CD4-positive, alpha-beta T cell (primary cell): ENCODE measurements at regions not wholly inside any gene's neighbourhood (a gene's known extent, or its start where the extent isn't known, plus 50 kb on each side); places are given as distances from the start of the nearest gene placed in this dataset.

Experiments used
- ATAC-seq: fragments of 200-7000 bp; cut with Tn5 transposase; one replicate; pipeline ENCODE4 v1.10.0; 2022; ENCODE audit warnings: mild to moderate bottlenecking; ENCODE audit not compliant: poor library complexity
- CTCF ChIA-PET: fragments of 350-600 bp; sonication (Branson Sonifier 250); formaldehyde crosslinking; loops from one replicate; lab custom pipeline; 2021; ENCODE audit warnings: antibody characterized with exemption, inconsistent platforms; lab: Charles Lee
- POLR2A ChIA-PET: fragments of 350-600 bp; sonication (Branson Sonifier 250); formaldehyde crosslinking; loops from one replicate; lab custom pipeline; 2021; ENCODE audit warnings: antibody characterized with exemption, inconsistent platforms; lab: Charles Lee
- DNase-seq, 14 experiments: peaks; one replicate each; pipeline ENCODE4 v3.0.0-alpha.2; 2013 to 2020; ENCODE audit warnings: mixed read lengths in 2 of 14
- H3K27ac ChIP-seq, 2 donors: one replicate each; pipeline versions ENCODE4 v1.5.1 to v1.7.0; 2013; ENCODE audit warnings: low read length in 2 of 2, low read depth in 1 of 2, mild to moderate bottlenecking in 1 of 2
- H3K27me3 ChIP-seq, 2 experiments: 1 replicate in 1 of 2; 2 replicates in 1 of 2; pipeline versions ENCODE4 v1.6.1 to v1.7.0; 2013; ENCODE audit warnings: low read length in 2 of 2, control low read depth in 1 of 2, mild to moderate bottlenecking in 1 of 2, moderate library complexity in 1 of 2; ENCODE audit not compliant: insufficient read depth in 2 of 2, control insufficient read depth in 1 of 2
- H3K36me3 ChIP-seq: one replicate; pipeline ENCODE4 v1.6.1; 2013; ENCODE audit warnings: low read length, control low read depth; ENCODE audit not compliant: insufficient read depth
- H3K4me1 ChIP-seq: one replicate; pipeline ENCODE4 v1.6.1; 2013; ENCODE audit warnings: low read length, control low read depth; ENCODE audit not compliant: insufficient read depth
- H3K4me3 ChIP-seq: one replicate; pipeline ENCODE4 v1.5.1; 2013; ENCODE audit warnings: mild to moderate bottlenecking, low read length, moderate library complexity
- H3K9me3 ChIP-seq, 2 experiments: 1 replicate in 1 of 2; 2 replicates in 1 of 2; pipeline versions ENCODE4 v1.6.1 to v1.7.0; 2013; ENCODE audit warnings: low read length in 2 of 2, mild to moderate bottlenecking in 2 of 2, control low read depth in 1 of 2, moderate library complexity in 1 of 2; ENCODE audit not compliant: control insufficient read depth in 1 of 2, insufficient read depth in 1 of 2
- H3K27ac Mint-ChIP-seq: one replicate; pipeline ENCODE4 v1.8.0; 2020; ENCODE audit warnings: mixed read lengths
- H3K27me3 Mint-ChIP-seq: one replicate; pipeline ENCODE4 v1.8.0; 2021; ENCODE audit warnings: mixed read lengths
- H3K36me3 Mint-ChIP-seq: one replicate; pipeline ENCODE4 v1.8.0; 2021; ENCODE audit warnings: low read depth, mixed read lengths
- H3K4me1 Mint-ChIP-seq: one replicate; pipeline ENCODE4 v1.8.0; 2021; ENCODE audit warnings: low read depth, mixed read lengths
- H3K4me3 Mint-ChIP-seq: one replicate; pipeline ENCODE4 v1.8.0; 2020; ENCODE audit warnings: mild to moderate bottlenecking, mixed read lengths
- H3K9me3 Mint-ChIP-seq: one replicate; pipeline ENCODE4 v1.8.0; 2020; ENCODE audit warnings: mixed read lengths
- intact Hi-C, 2 experiments: fragments of 100-400 bp; cut with DNase I in 1 of 2; cut with micrococcal nuclease in 1 of 2; formaldehyde crosslinking; loops; one replicate each; pipeline versions ENCODE4 v1.15.1 to v1.9.0; 2023 to 2025; cut with DNase I, micrococcal nuclease
- TF ChIP-seq, protein P1 (sequence below): fragments of 200-600 bp; IDR thresholded peaks from one replicate; pipeline ENCODE4 v1.8.0; 2022; ENCODE audit warnings: antibody characterized with exemption, mild to moderate bottlenecking

DNA sequence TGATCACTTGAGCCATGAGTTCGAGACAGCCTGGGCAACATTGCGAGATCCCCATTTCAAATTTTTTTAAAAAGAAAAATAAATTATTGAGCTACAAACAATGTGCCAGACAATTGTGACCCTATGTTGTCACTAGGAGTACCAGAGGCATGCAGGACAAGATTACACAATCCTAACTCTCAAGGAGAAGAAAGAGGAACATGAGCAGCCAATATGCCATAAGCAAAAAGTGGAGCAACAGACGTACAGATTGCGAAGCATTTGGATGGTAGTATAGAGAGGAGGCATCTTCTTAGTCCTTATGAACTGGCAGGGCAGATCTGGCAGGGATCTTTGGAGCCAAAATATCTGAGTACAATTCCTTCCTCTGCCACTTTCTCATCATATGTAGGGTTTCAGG lies 156.4 kb downstream of the OR2B2 start:
- no peak overlapping the region for H3K27ac ChIP-seq
- TF ChIP-seq, protein P1, sequence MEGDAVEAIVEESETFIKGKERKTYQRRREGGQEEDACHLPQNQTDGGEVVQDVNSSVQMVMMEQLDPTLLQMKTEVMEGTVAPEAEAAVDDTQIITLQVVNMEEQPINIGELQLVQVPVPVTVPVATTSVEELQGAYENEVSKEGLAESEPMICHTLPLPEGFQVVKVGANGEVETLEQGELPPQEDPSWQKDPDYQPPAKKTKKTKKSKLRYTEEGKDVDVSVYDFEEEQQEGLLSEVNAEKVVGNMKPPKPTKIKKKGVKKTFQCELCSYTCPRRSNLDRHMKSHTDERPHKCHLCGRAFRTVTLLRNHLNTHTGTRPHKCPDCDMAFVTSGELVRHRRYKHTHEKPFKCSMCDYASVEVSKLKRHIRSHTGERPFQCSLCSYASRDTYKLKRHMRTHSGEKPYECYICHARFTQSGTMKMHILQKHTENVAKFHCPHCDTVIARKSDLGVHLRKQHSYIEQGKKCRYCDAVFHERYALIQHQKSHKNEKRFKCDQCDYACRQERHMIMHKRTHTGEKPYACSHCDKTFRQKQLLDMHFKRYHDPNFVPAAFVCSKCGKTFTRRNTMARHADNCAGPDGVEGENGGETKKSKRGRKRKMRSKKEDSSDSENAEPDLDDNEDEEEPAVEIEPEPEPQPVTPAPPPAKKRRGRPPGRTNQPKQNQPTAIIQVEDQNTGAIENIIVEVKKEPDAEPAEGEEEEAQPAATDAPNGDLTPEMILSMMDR: no peak
- H3K4me1 Mint-ChIP-seq: peaks cover 51% of the 10 kb centered on the region
- intact Hi-C loops: loop anchor here in 1 of 2 experiments (5.0 to 10.0 kb wide), 3 partner anchors 49 to 692 kb away; a partner anchor contains a TSS
- ATAC-seq: no peak
- no peaks in the 10 kb centered on the region for H3K27me3 ChIP-seq
- H3K36me3 ChIP-seq: no peaks in the 10 kb centered on the region
- peak overlapping the region; percentile 86 for H3K27ac Mint-ChIP-seq
- peaks cover 16% of the 10 kb centered on the region for H3K36me3 Mint-ChIP-seq
- CTCF ChIA-PET: interaction anchor here (1.1 to 2.9 kb wide), 2 partner anchors 17 to 237 kb away, joined by 4 to 11 read pairs; no protein-coding TSS in a partner anchor
- POLR2A ChIA-PET: interaction anchor here (2.2 to 2.5 kb wide), 2 partner anchors 54 to 138 kb away, joined by 8 to 24 read pairs; a partner anchor contains a TSS
- H3K27me3 Mint-ChIP-seq: peaks cover 10% of the 10 kb centered on the region
- H3K9me3 Mint-ChIP-seq: no peaks in the 10 kb centered on the region
- H3K4me1 ChIP-seq: peaks cover 22% of the 10 kb centered on the region
- no peak overlapping the region for H3K4me3 ChIP-seq
- H3K4me3 Mint-ChIP-seq: peak overlapping the region; percentile 88
- peak in 2 of 14 experiments; percentile 37 to 44 for DNase-seq
- no peaks in the 10 kb centered on the region for H3K9me3 ChIP-seq

DNA sequence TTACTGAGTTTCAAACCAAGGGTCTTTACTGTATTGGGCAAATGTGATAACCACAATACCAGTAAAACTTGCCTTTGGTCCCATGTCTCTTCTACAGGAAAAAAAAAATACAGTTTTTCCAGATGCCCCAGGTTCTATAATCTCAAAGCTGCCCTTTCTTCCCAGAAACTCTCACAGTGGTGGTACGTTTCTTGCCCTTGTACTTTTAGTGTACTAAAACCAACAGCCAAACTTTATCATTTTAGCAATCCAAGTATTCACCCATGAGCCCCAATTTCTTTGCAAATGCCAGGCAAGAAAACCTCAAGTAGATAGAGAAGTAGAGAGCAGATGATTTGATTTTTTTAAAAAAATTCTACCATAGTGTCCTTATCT lies 157.8 kb downstream of the OR2B2 start:
- H3K36me3 Mint-ChIP-seq: peaks cover 16% of the 10 kb centered on the region

DNA sequence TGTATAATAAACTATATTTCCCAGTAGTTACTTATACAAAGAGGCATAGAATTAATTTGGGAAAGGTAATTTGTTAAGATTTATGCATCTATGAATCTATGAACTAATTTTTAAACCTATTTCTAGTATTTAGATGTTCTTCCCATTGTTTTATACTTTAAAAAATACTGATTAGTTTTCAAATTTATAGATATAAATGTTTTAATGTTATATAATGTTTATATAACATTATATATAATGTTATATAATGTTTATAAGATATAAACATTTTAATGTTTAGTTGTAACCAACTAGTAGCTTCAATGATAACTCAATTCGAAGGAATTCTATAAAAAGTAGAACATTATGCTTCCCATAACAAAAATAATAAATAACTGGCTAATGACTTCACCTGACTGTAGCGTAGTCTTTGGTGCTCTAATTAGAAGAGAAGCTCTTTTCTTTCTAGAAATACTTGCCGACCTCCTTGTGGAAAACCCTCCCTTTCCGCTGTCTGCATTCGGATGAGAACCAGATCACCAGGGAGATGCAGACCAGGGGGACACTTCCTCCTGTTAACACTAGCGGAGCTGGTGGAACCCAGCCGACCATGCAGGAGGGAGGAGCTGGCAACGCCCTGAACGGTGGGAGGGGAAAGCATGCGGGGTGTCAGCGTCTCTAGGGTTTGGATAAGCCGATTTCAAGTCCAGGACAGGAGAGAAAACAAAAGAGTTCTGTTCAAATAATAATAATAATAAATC lies 158.4 kb downstream of the OR2B2 start:
- CTCF ChIA-PET: interaction anchor here (0.7 to 2.8 kb wide), 9 partner anchors 18 to 576 kb away, joined by 3 to 24 read pairs (median 6); a partner anchor contains a TSS
- peak; percentile 31 to 81 (median 54) for DNase-seq
- no peak overlapping the region for H3K27ac ChIP-seq

More for the DNA sequence above, 157.8 kb downstream of the OR2B2 start:
- Histone ChIP-seq H3K9me3 (no peaks in the 10 kb centered on the region), H3K4me1 (peaks cover 22% of the 10 kb centered on the region), H3K27ac (no peak overlapping the region), H3K36me3 (no peaks in the 10 kb centered on the region), H3K4me3 (peak overlapping the region; percentile 71), H3K27me3 (no peaks in the 10 kb centered on the region)
- ChIA-PET CTCF (interaction anchor here (0.7 to 2.8 kb wide), 6 partner anchors 18 to 577 kb away, joined by 3 to 24 read pairs (median 4); no protein-coding TSS in a partner anchor), POLR2A (interaction anchor here (0.7 to 3.4 kb wide), 22 partner anchors 8 to 1556 kb away, joined by 3 to 55 read pairs (median 8); partner anchors contain the start of gene ZNF184)
- Mint-ChIP-seq H3K4me3 (peak overlapping the region; percentile 86), H3K4me1 (peaks cover 44% of the 10 kb centered on the region), H3K9me3 (no peaks in the 10 kb centered on the region), H3K27ac (peak overlapping the region; percentile 98), H3K27me3 (peaks cover 10% of the 10 kb centered on the region)
- ATAC-seq (no peak), DNase-seq (no peak)
- intact Hi-C loops: loop anchor here (5.0 to 10.0 kb wide), 4 partner anchors 50 to 592 kb away; a partner anchor contains a TSS
- TF ChIP-seq, protein P1: no peak

More for the DNA sequence above, 158.4 kb downstream of the OR2B2 start:
- TF ChIP-seq, protein P1: no peak
- H3K27me3 Mint-ChIP-seq: peaks cover 10% of the 10 kb centered on the region
- no peaks in the 10 kb centered on the region for H3K9me3 Mint-ChIP-seq
- Histone ChIP-seq H3K4me1 (peaks cover 22% of the 10 kb centered on the region), H3K9me3 (no peaks in the 10 kb centered on the region), H3K36me3 (no peaks in the 10 kb centered on the region), H3K4me3 (peak overlapping the region; percentile 71), H3K27me3 (no peaks in the 10 kb centered on the region)
- H3K27ac Mint-ChIP-seq: peak overlapping the region; percentile 98
- H3K4me3 Mint-ChIP-seq: peak overlapping the region; percentile 97
- peak; percentile 11 for ATAC-seq
- H3K36me3 Mint-ChIP-seq: peaks cover 16% of the 10 kb centered on the region
- intact Hi-C loops: loop anchor here (1.0 to 10.0 kb wide), 13 partner anchors 51 to 622 kb away; a partner anchor contains a TSS
- POLR2A ChIA-PET: interaction anchor here (0.7 to 3.4 kb wide), 24 partner anchors 9 to 1555 kb away, joined by 3 to 55 read pairs (median 7); partner anchors contain the start of gene ZNF184
- H3K4me1 Mint-ChIP-seq: peaks cover 41% of the 10 kb centered on the region
